CD1c-positive myeloid dendritic cell (primary cell): ENCODE measurements at regions not wholly inside any gene's neighbourhood (a gene's known extent, or its start where the extent isn't known, plus 50 kb on each side); places are given as distances from the start of the nearest gene placed in this dataset.

Experiments used
- DNase-seq: peaks from one replicate; pipeline ENCODE4 v3.0.0-alpha.2; 2016; ENCODE audit errors: extremely low spot score

DNA sequence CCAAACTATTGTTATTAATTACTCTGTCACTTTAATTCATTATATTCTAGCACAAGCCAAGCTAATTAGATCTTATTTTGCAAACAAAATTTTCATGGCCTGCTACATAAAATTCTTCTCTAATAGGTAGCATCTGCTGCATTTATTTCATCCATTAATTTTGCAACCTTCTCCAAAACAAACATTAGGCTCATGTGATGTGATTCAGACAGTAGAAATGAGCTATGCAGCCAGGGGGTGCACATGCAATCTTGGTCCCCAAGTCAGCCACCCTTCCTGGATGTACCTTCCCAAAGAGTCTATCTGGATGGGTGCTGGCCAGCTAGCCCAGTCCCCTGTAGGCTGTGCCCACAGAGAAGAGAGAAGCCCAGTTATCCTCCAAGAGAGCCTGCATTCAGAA, 242.1 kb upstream of the OSR1 start:
- no peak for DNase-seq

DNA sequence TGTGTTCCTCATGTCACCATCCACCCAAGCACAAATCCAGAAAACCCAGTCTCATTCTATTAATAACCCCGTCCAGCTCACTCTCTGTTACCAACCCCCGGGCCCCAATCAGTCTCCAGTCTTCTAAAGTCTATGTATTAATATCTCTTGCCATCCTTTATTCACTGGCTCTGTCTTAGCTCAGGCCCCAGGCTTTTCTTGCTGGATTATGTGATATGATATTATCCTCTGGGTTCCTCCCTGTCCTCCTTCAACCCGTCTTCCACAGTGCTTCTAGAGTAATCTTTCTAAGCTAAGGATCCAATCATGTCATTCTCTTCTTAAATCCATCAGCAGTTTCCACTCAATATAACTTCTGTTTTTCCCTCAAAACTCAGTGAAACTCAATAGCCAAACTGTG, 240.5 kb upstream of the OSR1 start:
- no peak for DNase-seq

DNA sequence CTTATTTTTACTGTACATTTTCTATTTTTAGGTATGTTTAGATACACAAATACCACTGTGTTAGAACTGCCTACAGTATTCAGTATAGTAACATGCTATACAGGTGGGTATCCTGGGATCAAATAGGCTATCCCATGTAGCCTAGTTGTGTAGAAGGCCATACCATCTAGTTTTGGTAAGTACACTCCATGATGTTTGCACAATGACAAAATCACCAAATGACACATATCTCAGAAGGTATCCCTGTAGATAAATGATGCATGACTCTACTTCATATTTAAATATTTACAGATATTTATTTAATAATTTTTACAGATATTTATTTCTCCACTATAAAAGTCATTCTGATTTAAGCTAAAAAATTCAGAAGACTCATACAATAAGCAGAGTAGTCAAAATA, 233.8 kb upstream of the OSR1 start:
- no peak for DNase-seq

DNA sequence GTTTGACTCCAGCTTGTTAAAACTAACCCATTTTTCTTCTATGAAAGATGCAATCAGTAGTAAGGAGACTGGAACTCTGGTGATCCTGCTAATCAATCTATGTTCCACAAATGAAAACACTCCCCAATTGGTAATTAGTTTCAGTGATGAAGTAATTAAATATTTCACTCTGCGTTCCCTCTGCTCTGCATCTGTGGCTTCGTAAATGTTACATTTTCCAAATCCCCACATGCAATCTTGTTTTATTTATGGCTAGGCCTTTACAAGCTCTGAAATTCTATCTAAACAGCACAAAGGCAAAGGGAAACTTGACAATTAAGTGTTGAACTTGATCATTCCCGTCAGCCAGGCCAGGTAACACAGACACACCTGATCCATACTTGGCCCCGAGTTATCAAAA, 231.4 kb upstream of the OSR1 start:
- no peak for DNase-seq

DNA sequence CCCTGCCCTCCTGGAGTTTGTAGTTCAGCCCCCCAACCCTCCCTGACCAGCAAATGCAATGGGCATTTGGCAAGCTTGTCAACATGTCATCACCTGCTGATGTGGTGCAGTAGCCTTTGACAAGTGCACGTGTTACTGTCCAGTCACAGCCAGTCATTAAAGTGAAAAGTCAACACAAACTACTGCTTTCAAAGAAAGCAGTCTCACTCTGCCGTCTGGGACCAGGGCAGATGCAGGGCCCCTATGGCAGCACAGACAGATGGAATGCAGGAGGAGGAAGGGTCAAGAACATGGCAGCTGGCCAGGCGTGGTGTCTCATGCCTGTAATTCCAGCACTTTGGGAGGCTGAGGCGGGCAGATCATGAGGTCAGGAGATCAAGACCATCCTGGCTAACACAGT, 222.4 kb upstream of the OSR1 start:
- no peak for DNase-seq

DNA sequence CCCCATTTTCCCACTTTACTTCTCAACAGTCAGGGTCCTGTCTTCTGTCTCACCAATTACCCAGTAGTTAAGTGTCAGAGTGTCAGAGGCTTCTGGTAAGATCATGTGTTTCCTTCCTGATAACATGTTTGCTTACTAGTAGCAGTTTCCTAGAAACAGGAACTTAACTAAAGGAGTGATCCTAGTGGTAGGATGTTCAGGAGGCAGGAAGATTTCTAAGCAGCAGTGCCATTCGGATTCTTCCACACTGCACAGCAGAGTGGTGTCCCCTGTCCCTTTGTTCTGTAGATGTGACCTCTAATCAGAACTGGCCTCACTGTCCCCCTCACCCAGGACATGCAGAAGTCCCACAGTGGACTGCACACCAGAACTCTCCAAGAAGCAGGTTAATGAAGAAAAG, 221.8 kb upstream of the OSR1 start:
- DNase-seq: no peak

DNA sequence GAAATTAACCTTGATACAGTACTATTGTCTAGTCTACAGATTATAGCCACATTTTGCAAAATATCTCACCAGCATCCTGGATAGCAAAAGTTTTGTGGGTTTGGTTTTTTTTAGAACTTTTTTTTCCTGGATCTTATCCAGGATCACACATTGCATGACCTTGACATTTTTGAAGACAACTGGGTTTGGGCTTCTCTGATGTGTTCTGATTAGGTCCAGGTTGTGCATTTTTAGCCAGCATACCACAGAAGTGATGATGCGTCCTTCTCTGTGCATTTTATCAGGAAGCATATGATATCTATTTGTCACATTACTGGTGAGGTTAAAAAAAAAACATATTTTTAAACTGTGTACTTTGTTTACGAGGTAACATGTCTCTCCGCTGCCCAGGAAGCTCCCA, 221.0 kb upstream of the OSR1 start:
- DNase-seq: no peak

DNA sequence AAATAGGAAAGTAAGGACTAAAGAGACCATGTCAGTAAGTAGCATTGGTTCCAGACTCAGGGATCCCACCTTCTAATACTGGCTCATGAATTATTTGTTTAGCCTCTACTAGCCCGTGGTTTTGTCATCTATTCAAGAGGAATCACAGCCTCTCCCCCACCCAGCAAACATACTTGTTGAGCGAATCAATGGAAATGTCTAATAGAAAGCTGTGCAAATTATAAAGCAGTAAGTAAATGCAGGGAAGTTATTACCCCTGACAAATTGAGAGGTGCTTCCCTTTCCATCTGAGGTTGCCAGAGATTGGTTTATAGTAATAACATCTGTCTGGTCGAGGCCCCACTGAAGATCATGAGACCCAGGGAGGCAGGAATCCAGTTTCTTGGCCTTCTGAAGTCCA, 219.3 kb upstream of the OSR1 start:
- no peak for DNase-seq

DNA sequence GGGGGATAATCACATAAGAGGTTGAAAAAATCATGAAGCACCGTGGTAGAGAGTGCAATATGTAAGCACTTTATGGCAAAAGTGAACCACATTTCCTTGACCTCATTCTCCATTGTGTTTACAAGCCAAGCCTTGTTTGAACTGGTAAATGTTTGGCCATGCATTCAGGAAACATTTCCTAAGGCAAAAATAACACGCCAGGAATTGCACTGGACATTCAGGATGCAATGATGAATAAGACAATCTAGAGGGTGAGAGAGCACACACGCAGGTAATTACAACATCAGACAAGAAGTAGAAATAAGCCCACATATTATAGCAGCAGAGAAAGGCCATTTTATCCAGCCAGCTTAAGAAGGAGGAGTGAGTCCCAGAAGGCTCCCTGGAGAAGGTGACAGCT, 218.0 kb upstream of the OSR1 start:
- DNase-seq: no peak

DNA sequence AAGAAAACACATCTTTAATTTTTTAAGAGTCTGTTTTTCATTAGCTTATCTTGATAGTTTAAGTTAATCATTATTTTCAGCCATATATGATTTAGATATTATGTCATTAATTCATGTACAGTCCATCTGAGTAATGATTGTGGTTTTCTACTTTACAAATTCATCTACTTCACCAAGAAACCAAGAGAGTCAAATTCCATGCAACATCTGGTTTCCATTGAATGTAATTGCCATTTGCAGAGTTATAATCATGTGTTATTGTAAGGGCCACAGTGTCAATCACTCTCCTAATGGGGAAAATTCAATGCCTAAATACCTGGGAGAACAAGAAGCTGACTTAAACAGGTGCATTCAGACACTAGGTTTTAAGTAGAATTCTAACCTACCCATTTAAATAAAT, 217.2 kb upstream of the OSR1 start:
- no peak for DNase-seq

DNA sequence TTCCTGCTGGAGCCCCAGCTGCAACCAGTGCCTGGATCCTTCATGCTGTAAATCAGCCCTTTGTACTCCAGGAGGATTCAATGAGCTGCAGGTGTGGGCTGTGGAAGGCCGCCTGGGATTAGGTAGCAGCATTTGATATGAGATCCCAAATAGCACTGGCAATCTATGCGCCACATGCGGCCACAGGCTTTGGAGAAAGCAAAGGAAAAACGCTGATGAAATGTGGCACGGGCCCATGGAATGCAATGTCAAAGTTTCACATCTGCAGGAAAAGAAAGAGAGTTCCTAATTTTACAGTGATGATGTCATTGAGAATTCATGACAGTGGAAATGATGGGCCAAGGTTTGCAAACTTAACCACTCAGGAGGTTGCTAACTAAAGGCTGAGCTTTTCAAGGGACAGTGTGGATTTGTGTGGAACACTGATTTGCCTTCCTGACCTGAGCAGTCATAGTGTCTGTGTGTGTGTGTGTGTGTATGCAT, 216.4 kb upstream of the OSR1 start:
- DNase-seq: no peak

DNA sequence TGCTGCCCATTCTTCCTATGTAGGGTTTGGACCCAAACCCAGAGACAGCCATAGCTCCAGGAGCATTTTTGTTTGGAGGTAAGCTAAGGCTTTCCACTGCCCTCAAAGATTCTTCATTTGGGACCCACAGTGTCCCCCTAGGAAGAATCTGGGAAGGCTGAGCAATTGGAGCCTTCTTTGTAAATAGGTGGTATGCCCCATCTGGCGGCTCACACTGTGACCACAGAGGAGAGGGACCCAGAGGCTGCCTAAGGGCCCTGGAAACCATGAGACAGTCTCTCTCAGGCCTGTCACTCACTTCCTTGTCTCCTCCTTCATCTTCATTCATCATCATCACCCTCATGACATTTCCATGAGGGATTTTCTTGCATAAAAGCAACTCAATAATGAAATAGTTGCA, 215.4 kb upstream of the OSR1 start:
- no peak for DNase-seq

DNA sequence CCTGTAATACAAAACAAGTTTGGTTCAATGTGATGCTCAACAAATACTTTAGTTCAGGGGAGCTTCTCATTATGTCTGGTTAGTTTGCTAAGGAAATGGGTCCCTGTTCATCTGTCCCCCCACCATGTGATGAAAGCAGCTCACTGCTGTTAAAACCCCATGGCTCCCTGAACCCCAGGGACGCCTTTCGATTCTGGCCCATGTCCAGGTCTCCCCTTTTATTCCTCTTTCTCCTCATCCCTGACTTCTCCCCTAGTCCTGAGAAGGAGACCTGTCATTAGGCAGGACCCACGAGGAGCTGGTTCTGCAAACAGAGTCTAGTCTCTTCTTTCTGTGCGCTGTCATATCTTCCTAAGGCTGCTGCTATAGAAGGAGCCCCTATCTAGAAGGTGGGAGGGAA, 213.3 kb upstream of the OSR1 start:
- DNase-seq: no peak

DNA sequence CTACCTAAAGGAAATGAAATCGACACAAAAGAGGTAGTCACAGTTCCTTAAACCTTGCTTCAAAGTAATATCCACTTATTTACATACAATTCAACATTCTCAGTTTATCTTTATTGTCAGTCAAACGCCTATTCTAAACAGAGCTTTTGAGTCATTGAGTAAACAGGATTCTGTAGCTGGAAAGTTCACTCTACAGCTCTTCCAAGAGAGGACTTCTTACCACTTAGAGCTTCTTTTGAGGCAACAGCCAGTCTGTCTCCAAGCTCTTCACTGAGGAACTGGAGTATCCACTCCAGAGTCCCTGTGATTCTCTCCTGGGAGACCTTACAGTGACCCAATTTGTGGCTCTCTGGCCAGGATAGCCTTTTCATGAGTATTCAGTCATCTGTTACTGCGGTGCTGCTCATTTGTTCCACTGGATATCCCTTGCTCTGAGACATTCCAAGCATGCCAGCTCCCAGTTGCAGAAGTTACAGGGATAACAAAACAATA, 210.9 kb upstream of the OSR1 start:
- no peak for DNase-seq

DNA sequence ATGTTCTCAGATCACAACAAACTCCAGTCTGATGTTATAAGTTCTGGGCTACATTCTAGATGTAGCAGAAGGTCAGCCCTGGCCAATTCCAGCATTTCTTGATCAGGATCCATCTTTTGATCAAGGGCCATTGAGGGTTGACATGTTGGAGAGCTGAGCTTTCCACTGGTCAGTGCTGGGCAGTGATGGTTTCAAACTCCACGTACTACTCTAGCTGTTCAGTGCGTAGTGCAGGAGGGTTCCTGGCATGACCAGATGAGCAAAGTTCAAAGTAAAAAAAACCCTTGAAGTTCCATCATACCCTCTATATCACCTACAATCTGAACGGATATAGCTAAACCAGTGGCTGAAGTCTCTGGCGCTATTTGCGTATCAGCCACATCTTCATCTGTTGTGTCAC, 210.4 kb upstream of the OSR1 start:
- DNase-seq: no peak

DNA sequence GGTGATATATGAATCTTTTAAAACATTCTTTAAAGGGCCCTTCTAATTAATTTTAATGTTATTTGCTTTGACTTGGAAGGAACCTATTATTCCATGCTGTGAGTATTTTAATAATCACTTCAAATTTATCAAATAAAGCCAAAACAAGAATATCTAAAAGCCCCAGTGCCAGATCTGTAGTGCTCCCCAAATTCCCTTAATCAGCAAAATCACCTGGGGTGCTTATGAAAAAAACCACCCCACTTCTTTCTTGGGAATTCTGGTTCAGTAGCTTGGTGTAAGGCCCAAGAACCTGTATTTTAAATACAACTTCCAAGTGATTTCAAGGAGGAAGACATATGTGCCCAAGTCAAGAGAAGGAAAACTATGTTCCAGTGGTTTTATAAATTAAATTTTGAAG, 202.4 kb upstream of the OSR1 start:
- DNase-seq: no peak

DNA sequence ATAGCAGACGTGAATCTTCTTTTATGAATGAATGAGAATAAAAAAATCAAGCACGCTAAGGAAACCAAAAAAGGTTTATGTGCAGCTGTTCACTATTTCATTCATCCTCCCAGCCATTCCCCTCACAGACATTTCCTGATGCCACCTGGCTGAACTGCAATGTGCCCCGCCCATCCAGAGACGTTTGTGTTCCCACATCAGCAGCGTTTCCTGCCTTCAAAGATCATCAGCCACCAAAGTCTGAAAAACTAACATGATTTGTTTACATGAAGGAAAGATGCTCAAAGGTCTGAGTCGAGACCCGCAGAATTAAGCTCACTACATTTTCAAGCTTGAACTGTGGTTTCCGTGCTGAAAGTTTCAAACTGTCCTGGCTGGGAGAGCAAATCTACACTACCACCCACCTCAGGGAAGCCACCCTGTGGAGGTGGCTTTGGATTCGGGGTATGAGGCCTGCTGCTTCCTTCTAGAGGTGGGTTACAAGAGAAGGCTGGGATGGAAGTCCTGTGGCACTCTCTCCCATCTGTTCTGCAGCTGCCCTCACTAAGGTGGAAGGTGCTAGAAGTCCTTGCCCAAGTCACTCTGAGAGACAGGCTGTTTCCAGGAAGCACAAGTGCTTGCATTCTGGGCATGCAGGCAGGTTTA, 201.3 kb upstream of the OSR1 start:
- DNase-seq: no peak

DNA sequence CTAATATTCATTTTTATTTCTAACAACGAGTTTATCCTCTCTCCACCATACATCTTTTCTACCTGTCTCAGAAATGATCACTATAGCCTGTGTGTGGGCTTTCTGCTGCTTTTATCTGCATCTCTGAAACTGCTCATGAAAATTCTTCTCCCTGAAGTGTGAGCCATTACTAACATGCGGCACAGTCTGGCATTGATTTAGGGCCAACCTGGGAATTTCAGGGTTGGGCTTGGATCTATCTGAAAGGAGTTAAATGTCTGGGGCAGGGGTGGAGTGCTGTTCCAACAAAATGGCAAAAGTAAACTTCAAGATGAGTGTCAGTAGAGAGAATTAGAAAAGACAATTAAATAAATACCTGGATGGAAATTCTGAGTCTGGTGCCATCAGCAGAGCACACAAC, 198.2 kb upstream of the OSR1 start:
- DNase-seq: no peak

DNA sequence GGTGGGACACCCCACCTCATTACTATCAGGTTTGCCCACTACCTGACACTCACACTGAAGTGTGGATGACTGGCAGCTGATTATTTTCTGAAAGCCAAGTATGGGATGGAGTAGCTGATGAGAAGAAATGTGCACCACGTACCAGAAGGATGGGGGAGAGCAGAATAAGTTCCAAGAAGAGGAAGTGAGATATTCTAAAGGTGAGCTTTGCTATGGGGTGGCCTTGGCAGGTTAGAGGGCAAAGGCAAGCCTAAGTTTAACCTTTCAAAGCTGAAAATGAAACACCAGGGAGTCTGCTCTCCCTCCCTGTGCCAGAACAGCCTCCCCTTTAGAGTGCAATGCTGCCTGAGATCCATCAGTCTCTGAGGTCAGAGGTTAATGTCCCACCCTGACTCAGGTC, 196.1 kb upstream of the OSR1 start:
- no peak for DNase-seq

DNA sequence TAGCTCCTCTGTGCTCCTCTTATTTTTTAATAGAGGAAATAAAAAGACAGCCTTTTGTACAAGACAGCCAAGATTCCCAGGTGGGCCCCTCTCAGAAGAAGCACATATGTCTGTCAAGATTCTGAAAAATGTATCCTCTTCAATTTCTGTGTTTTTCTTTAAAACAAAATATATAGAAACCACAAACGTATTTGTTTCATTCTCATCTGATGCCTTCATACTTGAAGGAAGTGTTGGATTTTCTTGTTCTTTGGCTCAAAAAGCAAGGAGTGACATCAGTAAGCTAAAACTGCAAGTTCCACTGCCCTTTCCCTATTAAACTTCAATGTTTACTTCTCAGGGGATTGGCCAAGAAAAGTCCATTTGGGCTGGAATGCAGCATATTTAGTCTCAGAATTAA, 193.8 kb upstream of the OSR1 start:
- DNase-seq: no peak

DNA sequence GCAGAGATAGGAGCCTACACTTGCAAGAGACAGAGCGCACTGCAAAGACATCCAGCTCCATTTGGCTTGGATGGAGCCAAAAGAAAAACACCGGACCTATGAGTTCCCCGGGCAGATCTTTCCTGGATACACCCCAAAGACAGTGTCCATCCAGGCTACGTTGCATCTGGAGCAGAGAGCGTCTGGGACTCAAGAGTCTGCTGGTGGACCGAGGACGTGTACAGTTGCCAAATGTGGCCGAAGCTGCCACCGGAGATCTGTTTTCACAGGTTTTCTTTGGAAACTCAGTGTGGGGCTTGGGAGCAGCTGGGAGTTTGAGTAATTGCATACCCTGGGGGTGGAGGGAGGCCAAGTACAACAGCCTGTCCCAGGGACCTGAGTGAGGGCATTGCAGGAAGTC, 192.3 kb upstream of the OSR1 start:
- DNase-seq: no peak

DNA sequence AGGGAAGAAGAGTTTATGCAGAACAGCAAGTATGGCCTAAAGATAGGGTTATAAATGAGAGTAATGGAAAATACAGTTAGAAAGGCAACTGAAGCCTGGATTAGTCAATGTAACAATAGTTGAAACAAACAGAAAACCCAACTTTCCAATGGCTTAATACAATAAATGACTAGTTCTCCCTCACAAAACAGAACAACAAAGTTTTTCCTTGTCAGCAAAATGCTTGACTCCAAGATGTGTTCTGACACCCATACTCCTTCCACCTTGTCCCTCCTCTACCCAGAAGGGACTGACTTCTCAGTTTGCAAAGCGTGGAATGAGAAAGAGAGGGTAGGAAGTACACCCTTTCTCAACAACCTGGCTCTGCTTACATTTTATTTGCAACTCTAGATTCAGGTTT, 191.4 kb upstream of the OSR1 start:
- DNase-seq: no peak

DNA sequence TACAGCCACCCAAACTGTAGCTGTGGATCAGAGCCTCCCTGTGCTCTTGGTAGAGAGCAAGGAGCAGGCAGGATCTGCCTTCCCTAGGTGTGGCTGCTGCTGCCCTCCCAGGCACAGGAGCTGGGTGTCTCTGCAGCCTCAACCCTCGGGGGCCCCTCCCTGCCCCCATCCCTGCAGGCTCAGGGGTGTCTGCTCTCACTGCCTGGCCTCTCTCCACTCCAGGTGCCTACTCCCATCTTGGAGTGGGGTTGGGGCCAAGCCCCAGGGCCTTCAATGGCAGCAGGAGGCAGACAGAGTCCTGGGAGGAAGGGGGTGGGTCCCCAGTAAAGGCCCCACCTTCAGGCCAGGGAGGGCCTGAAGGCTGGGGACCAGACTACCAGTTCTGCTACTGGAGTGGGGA, 189.7 kb upstream of the OSR1 start:
- no peak for DNase-seq

DNA sequence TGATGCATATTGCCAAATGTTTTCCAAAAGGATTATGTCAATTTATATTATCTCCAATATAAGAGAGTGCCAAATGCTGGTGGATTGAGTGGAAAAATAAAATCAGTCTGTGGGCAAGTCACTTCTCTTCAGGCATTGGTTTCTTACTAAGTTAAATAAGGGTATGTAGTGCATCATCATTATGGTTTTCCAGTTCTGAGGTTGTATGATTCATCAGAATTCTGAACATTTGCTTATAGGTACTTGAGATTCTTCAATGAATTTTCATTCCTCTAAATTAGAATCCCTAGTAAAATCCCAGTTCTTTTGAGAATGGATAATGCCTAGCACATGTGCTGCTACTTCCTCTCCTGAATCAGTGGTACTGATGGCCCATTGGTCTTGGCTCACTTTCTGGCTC, 188.9 kb upstream of the OSR1 start:
- no peak for DNase-seq
